ENCODE measurements at regions not wholly inside any gene's neighbourhood (a gene's known extent, or its start where the extent isn't known, plus 50 kb on each side); places are given as distances from the start of the nearest gene placed in this dataset.

- peaks cover 5% of the 10 kb centered on the region; the same call in 1 of the 2 replicates for H4K20me1 ChIP-seq (replicated peaks; ENCODE audit: control insufficient read depth, insufficient read depth, low read length)
- no peaks in the 10 kb centered on the region for H3K79me2 ChIP-seq (ENCODE audit: control insufficient read depth, insufficient read depth, low read length)
- H3K4me2 ChIP-seq (ENCODE audit: insufficient read depth, low read length) = no peak overlapping the region
- H3K27me3 ChIP-seq (ENCODE audit: control insufficient read depth in 2 of 2, insufficient read depth in 2 of 2, low read length in 2 of 2) = peaks cover 16 to 56% of the 10 kb centered on the region in 2 experiments; a peak in 4 of 5 replicates
- H3K4me3 ChIP-seq = no peak overlapping the region
- no peak overlapping the region for H3K9ac ChIP-seq (ENCODE audit: insufficient read depth in 1 of 2, low read depth in 2 of 2, low read length in 2 of 2)
- DNase-seq (ENCODE audit: extremely low read depth in 1 of 4, low spot score in 3 of 4) (no peak), FAIRE-seq (no peak), ATAC-seq (no peak)
- H3K9me1 ChIP-seq (ENCODE audit: control insufficient read depth, insufficient read depth, low read length) = no peaks in the 10 kb centered on the region
- H3K9me3 ChIP-seq (replicated peaks; ENCODE audit: control insufficient read depth, insufficient read depth, low read depth, low read length) = no peaks in the 10 kb centered on the region
- ChIA-PET CTCF (ENCODE audit: low intra/inter-chr PET ratio) (no interaction called here), POLR2A (interaction anchor here (0.5 to 0.9 kb wide), 2 partner anchors 9 to 35 kb away, joined by 3 to 4 read pairs; no protein-coding TSS in a partner anchor)
- intact Hi-C loops (cut with micrococcal nuclease) (no loop called here), in situ Hi-C loops (cut with MboI) (no loop called here)
- H3K36me3 ChIP-seq (ENCODE audit: control insufficient read depth, insufficient read depth, low read length) = no peaks in the 10 kb centered on the region
- no TSS peak for BruUV-seq (replicated peaks)
- no peaks in the 10 kb centered on the region for H3K4me1 ChIP-seq (replicated peaks in 1 of 2; ENCODE audit: control insufficient read depth in 2 of 2, insufficient read depth in 2 of 2, low read length in 2 of 2)
- WGBS (ENCODE audit: insufficient coverage, low coverage, missing lambda C conversion rate) = 3% methylated on average over 2 of the region's 4 CpGs
- H3K27ac ChIP-seq (ENCODE audit: extremely low read depth, low read depth, low read length) = no peak overlapping the region
- no peak overlapping the region for H2AFZ ChIP-seq (ENCODE audit: low read depth, low read length)
- TF ChIP-seq TCFL5 (CRISPR knock-in tag; conservative IDR thresholded peaks at IDR 0.05) (no peak), SMARCE1 (IDR thresholded peaks at IDR 0.05) (no peak), NCOA2 (IDR thresholded peaks at IDR 0.05; ENCODE audit: partially characterized antibody in 2 of 2) (no peak), LARP7 (IDR thresholded peaks at IDR 0.05) (no peak), PHTF2 (CRISPR knock-in tag; IDR thresholded peaks at IDR 0.05) (no peak), FOXK2 (conservative IDR thresholded peaks at IDR 0.05 in 1 of 2, IDR thresholded peaks at IDR 0.05 in 1 of 2; ENCODE audit: low read depth in 2 of 2) (no peak), TAF7 (tag; IDR thresholded peaks at IDR 0.05) (no peak), RNF2 (IDR thresholded peaks at IDR 0.05) (no peak), ATF7 (IDR thresholded peaks at IDR 0.05) (no peak), ARID4B (CRISPR knock-in tag; IDR thresholded peaks at IDR 0.05) (no peak), ZNF57 (CRISPR knock-in tag; IDR thresholded peaks at IDR 0.05) (no peak), TFAM (CRISPR knock-in tag; conservative IDR thresholded peaks at IDR 0.05) (no peak), MNT (conservative IDR thresholded peaks at IDR 0.05) (no peak)
Measured at GRCh38 chr2:8031370-8031769, 650.5 kb upstream of the ID2 start.

Data from K562 (cell line).